ENCODE measurements at regions not wholly inside any gene's neighbourhood (a gene's known extent, or its start where the extent isn't known, plus 50 kb on each side); places are given as distances from the start of the nearest gene placed in this dataset.
"Not testable (repeated sequence)": the region's sequence is repeated elsewhere in the genome, so short reads cannot be mapped to it uniquely, and the experiment has no call there.

DNA sequence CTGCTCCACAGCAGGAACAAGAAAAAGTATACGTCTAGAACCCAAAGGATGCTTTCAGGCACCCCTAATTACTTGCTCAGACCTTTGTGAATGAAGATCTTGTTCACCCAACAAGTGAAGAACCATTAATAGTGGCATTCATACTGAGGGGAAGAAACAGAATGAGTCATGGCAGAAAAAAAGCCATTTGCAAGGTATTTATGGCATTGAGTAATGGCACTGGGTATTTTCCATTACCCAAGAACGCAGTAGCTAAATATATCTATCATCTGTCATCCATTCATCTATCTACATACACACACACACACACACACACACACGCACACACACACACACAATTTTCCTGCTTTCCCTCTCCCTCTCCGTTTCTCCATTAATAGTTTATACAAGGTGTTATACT is 56.4 kb upstream of the XIRP2 start:
- intact Hi-C loops (cut with DNase I): no loop called here
- no peak for DNase-seq (ENCODE audit: low spot score)

DNA sequence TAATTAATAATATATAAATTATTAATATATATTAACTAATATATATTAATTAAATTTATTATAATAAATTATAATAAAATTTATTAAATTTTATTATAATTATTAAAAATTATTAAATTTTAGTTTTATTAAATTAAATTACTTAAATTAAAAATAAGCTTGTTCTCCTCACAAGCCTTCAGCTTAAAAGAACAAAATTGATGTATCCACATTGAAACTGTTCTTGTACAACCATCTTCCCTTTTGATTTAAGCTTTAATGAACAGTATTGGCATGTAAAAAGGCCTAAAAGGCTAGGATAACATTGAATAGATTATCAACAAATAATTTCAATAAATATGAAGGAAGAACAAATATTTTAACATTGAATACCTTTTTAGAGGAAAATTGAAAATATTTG is 62.4 kb upstream of the XIRP2 start:
- DNase-seq (ENCODE audit: low spot score): no peak
- intact Hi-C loops (cut with DNase I): no loop called here

DNA sequence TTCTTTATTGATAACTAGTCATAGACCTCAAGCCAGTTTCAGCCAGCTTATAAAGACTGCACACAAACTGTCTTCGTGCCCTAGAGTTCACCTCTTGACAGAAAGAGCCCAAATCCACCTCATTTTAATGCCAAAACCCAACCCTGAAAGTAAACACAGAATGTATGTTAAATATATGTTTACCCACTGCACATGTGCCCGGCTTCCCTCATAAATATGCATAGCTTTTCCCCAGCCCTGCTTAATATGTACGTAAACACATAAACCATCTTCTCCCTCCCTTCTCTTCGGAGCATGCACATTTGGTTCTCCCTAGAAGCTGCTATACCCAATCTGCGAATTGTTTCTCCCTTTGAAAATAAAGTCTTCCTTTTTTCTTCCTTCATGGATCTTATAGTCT is 73.9 kb upstream of the XIRP2 start:
- intact Hi-C loops (cut with DNase I): no loop called here
- DNase-seq (ENCODE audit: low spot score): no peak

DNA sequence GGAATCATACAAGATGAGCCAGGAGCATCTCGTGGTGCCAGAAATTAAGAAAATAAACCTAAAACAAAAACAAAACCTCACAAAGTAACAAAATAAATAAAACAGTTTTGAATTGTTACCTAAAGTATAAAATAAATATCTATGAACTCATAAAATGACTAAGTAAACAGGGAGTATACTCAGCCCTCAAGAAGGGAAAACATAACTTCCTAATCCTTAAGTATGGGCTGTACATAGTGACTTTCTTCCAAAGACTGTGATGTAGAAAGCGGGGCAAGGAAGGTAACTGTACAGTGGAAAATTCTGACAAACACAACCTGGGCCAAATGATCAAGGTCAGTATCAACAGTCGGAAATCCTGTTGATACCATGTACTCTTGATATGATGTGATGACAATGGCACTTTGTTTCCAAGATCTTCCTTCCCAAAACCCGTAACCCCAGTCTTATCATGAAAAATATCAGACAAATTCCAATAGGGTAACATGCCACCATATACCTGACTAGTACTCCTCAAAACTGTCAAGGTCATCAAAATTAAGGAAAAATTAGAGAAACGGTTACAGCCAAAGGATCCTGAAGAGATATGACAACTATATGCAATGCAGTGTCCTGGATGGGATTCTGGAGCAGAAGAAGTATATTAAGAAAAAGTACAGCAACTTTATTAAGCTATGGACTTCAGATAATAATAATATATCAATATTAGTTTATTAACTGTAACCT is 76.0 kb upstream of the XIRP2 start:
- no peak for DNase-seq (ENCODE audit: low spot score)
- intact Hi-C loops (cut with DNase I): no loop called here

DNA sequence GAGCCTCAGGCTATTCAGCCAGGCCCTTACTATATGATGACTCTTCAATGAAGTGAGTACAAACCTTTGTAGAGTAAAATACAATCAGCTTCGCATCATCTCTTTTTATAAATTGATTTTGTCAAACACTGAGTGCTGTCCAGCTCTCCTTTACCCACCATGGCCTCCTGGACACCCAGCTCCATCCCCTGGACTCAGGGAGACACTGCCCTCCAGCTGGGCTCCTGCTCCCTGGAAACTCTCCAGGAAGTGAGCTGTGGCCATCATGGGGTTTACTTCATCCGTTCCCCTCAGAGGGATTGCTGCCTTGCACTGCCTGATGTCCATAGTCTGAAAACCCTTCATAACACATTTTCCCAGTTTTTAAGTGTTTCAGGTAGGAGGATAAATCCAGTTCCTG is 82.5 kb upstream of the XIRP2 start:
- intact Hi-C loops (cut with DNase I): no loop called here
- DNase-seq (ENCODE audit: low spot score): no peak

DNA sequence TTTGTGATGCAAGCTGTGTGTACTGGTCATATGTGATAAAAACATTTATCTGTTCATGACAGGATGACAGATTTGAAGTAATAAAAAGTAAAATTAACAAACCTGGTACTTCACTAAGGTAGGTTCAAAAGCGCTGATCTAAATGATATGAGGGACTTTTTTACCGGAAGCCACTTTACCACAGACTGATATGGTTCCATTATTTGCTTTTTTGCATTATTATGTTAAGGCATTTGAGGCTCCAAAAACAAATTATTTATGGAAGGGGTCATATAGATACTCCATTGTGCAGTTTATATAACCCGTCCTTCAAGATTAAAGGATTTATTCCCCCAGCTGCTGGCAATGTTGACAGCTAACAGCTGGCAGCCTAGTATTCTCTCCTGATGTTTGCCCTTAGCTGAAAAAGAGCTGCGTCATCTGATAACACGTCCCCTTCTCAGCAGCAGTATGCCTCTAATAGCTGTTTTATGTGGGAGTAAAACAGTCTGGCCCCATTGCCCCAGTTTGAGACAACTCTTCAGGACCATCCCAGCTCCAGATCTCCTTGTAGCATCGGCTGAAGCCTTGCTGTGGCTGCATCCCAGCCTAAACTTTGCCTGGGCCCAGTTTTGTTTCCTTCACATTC is 84.8 kb upstream of the XIRP2 start:
- intact Hi-C loops (cut with DNase I): no loop called here

DNA sequence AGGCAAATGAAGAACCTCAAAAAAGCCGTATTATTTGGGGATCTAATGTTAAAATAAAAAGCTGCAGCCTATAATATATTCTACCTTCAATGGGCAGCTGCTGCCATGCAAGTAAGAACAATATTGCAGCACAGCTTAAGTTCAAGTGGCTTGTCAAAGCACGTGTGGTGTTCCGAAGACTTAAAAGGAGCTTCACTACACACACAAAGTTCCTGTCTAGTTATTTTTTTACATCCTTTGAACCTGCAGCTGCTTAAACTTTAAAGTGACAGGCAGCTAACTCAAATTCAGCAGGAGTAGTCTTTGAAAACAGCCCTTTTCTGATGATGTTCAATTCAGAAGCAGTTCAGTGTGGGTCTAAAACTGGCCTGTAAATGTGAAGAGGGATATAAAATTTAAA is 85.8 kb upstream of the XIRP2 start:
- no peak for DNase-seq (ENCODE audit: low spot score)
- intact Hi-C loops (cut with DNase I): no loop called here

More for the DNA sequence above, 84.8 kb upstream of the XIRP2 start:
- DNase-seq (ENCODE audit: low spot score): no peak

DNA sequence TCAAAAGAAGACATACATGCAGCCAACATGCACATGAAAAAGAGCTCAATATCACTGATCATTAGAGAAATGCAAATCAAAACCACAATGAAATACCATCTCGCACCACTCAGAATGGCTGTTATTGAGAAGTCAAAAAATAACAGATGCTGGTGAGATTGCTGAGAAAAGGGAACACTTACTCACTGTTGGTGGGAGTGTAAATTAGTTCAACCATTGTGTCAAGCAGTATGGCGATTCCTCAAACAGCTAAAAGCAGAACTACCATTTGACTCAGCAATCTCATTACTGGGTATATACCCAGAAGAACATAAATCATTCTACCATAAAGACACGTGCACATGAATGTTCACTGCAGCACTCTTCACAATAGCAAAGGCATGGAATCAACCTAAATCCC is 95.5 kb upstream of the XIRP2 start:
- DNase-seq (ENCODE audit: low spot score): no peak
- intact Hi-C loops (cut with DNase I): no loop called here

DNA sequence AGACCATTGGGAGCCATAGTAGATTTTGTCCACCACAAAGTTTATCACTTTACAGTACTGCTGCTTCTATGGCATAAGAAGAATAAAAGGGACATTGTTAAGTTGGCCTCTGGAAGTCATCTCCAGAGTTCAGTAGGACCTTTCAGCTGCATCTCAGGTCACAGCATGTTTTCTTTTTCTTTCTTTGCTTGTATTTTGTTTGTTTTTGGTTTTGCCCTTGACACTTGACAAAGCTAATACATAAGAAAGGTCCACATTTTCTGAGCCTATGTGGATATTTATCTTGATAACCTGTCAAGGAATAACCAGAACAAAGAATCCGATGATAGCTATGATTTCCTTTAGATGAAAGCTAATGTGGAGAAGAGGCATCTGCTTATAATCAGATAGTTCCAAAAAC is 101.6 kb upstream of the XIRP2 start:
- intact Hi-C loops (cut with DNase I): loop anchor here (10.0 kb wide), 1 partner anchor 182 kb away; no protein-coding TSS in a partner anchor
- no peak for DNase-seq (ENCODE audit: low spot score)

DNA sequence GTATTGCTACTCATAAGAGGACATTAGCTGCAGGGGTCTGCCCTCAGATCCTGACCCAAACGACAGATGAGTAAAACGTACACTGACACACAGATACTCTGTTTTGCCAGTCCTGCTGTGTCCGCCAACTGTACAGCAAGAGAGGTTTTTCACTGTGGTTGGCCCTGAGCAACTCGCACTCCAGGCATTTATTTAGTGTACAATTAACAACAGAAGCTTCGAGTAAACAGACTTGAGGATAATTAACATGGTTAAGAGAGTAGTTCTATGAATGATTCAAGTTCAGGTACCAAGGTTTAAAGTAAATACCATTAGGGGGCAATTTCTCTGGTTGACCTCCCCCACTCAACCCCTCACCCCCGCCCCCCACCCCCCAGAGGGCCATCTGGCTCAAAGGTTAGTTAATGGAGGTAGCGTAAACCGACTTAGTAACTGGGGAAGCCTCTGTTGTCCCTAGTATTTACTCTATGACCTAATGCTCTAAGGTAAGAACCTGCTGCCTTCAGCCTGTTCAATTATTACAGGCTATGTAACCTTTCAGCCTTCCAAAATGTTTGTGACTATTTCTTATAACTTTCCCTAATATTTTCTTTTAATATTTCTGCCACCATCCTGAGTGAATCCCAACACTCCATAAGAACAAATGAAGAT is 103.9 kb upstream of the XIRP2 start:
- no peak for DNase-seq (ENCODE audit: low spot score)
- intact Hi-C loops (cut with DNase I): loop anchor here (10.0 kb wide), 1 partner anchor 180 kb away; no protein-coding TSS in a partner anchor

DNA sequence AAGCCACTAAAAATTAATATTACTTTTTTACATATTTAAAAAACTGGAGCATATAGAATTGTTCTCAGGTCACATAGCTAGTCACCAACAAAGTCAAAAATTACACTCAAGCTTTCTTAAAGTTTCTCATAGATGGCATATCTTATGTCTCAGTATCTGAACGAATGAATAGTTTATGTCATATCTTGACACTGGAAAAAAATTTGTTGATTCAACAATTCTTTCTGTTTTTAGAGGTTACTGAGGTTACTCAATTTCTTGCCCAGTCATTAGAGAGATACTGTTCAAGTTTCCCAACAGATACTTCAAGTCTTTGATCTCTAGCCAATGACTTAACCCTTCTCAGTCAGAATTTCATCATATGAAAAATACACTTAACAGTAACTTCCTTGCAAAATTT is 113.1 kb upstream of the XIRP2 start:
- intact Hi-C loops (cut with DNase I): no loop called here
- no peak for DNase-seq (ENCODE audit: low spot score)

DNA sequence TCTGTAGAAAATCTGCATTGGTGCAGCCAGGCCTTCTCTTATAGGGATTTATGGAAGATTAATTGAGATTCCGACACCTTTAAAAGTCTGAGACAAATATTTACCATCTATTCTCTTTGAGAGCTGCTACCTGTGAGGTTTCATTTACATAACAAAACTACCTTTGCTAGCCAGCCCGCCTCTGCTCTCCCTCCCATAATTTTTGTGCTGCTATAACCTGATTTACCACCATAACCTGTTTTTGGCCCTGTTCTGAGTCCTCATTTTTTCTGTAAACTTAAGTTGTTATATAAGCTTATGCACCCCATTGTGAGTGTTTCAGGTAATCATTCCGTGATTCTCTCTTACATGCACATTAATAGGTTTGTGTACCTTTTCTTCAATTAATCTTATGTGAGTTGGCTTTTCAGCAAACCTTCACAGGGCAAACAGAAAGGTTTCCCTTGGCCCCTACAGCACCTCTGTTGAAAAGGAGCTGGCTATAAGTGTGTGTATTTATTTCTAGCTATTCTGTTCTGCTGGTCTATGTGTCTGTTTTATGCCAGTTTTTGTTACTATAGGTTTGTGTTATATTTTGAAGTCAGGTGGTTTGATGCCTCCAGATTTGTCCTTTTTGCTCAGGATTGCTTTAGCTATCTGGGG is 114.9 kb upstream of the XIRP2 start:
- intact Hi-C loops (cut with DNase I): no loop called here
- no peak for DNase-seq (ENCODE audit: low spot score)

DNA sequence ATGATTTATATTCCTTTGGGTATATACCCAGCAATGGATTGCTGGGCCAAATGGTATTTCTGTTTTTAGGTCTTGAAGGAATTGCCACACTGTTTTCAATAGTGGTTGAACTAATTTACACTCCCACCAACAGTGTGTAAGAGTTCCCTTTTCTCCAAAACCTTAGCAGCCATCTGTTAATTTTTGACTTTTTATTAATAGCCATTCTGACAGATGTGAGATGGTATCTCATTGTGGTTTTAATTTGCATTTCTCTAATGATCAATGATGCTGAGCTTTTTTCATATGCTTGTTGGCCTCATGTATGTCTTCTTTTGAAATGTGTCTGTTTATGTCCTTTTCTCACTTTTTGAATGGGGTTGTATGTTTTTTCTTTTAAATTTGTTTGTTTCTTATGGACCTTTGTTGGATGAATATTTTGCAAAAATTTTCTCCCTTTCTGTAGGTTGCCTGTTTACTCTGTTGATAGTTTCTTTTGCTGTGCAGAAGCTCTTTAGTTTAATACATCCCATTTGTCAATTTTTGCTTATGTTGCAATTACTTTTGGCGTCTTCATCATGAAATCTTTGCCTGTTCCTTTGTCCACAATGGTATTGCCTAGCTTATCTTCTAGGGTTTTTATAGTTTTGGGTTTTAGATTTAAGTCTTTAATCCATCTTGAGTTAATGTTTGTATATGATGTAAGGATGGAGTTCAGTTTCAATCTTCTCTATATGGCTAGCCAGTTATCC is 119.7 kb upstream of the XIRP2 start:
- no peak for DNase-seq (ENCODE audit: low spot score)
- intact Hi-C loops (cut with DNase I): no loop called here

DNA sequence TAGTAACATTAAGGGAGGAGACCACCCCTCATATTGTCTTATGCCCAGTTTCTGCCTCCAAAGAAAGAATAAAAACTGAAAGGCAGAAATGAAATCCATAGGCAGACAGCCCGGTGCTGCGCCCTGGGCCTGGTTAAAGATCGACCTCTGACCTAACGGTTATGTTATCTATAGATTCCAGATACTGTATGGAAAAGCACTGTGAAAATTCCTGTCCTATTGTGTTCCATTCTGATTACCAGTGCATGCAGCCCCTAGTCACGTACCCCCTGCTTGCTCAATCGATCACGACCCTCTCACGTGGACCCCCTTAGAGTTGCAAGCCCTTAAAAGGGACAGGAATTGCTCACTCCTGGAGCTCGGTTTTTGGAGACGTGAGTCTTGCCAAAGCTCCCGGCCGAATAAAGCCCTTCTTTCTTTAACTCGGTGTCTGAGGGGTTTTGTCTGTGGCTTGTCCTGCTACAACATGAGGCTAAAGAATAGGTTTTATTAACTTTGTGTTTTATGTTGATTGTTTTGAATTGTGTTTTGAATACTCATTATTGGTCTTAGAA is 121.4 kb upstream of the XIRP2 start:
- intact Hi-C loops (cut with DNase I); DNase-seq (ENCODE audit: low spot score): not testable (repeated sequence)

DNA sequence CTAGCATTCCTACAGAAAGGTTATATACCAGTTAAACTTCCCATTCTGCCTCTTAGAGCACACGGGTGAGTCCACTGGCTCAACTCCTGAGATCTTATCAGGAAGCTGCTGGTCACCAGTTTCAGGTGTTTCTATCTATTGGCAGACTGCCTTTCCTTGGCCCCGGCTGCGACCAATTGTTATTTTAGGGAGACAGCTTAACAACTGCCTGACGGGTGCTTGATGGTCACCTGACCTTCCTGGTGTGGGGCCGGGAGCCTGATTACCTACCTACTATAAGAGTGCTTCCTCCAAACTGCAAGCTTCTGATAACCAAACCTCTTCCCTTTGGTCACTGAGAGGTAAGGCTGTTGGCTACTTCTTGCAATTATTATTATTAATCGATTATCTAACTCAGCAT is 122.1 kb upstream of the XIRP2 start:
- intact Hi-C loops (cut with DNase I): no loop called here
- DNase-seq (ENCODE audit: low spot score): no peak

DNA sequence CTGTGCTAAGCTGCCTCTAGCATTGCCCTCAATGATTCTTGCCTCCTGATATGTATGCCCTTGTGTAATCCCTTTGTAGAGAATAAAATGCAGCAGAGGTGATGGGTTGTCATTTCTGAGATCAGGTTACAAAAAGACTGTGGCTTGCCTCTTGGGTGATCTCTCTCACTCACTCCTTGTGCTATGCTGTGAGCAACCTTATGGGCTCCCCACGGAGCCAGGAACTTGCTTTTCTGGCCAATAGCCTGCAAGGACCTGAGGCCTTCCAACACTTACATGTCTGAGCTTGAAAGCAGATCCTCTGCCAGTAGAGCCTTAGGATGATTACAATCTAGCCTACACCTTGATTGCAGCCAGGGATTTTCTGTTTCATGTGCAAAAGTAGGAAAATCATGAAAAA is 123.1 kb upstream of the XIRP2 start:
- DNase-seq (ENCODE audit: low spot score): no peak
- intact Hi-C loops (cut with DNase I): no loop called here

DNA sequence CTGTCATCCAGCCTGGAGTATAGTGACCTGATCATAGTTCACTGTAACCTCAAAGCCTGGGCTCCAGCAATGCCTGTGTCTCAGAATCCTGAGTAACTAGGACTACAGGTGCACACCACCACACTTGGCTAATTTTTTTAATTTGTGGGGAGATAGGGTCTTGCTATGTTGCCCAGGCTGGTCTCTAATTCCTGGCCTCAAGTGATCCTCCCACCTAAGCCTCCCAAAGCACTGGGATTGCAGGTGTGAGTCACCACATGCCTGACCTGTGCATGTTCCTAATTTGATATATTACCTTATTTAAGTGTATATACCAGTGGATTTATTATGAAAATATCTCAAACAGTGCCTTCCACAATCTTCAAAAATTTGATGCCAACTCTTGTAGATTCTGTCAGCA is 123.6 kb upstream of the XIRP2 start:
- no peak for DNase-seq (ENCODE audit: low spot score)
- intact Hi-C loops (cut with DNase I): no loop called here

DNA sequence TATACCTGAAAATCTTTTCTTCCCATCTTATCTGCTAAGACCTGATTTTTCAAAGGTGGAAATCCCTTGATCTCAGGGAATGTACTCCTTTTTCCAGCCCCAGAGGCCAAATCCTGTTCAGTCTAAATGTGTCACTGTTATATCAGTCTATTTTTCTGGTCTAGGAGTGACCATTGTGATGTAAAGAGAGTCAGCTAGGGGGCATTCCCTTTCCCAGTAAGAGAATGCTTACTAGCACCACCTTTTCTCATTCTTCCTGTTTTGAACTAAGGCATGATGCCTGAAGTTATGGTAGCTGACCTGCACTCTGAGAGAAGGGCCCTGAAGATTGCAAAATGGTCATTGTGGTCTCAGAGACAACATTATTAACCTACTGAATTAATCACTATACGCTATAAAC is 124.1 kb upstream of the XIRP2 start:
- DNase-seq (ENCODE audit: low spot score): no peak
- intact Hi-C loops (cut with DNase I): no loop called here

DNA sequence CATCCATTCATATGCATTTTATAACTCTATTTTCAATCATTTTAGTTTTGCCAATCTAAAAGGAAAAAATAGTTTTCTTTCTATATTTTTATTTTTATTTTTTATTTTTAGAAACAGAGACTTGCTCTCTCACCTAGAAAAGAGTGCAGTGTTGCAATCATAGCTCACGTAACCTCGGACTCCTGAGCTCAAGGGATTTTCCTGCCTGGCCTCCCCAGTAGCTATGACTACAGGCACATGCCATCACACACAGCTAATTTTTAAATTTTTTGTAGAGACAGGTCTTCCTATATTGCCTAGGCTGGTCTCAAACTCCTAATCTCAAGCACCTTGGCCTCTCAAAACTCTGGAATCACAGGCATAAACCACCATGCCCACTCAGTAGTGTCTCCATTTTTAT is 125.5 kb upstream of the XIRP2 start:
- intact Hi-C loops (cut with DNase I): no loop called here
- no peak for DNase-seq (ENCODE audit: low spot score)

DNA sequence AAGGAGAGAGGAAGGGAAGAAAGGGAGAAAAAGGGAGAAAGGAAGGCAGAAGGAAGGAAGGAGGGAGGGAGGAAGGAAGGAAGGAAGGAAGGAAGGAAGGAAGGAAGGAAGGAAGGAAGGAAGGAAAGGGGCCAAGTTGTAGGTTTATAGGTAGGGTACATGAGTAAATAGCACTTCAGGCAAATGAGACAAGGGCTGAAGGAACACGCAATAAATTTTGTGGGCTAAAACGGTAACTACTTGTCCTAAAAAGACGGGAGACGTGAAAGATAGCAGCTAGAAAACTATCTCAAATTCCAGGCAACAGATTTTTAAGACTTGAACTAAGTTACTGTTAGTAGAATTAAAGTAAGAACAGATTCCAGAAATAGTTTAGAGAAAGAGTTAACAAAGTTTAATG is 129.3 kb upstream of the XIRP2 start:
- intact Hi-C loops (cut with DNase I): no loop called here
- no peak for DNase-seq (ENCODE audit: low spot score)

Measured in cardiac septum (tissue), 1 donor.